ENCODE measurements at regions not wholly inside any gene's neighbourhood (a gene's known extent, or its start where the extent isn't known, plus 50 kb on each side); places are given as distances from the start of the nearest gene placed in this dataset.
"Not testable (repeated sequence)": the region's sequence is repeated elsewhere in the genome, so short reads cannot be mapped to it uniquely, and the experiment has no call there.

DNA sequence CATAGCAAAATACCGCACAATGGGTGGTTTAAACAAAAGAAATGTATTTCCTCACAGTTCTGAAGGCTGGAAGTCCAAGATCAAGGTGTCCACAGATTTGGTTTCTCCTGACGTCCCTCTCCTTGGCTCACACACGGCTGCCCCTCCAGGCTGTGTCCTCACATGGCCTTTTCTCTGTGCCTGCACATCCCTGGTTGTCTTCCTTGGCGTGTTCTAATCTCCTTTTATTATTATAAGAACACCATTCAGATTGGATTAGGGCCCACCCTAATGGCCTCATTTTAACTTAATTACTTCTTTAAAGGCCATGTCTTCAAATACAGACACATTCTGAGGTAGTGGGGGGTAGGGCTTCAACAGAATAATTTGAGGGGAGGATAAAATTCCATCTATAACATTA, 87.9 kb downstream of the FZD1 start:
- TF ChIP-seq, protein P1, sequence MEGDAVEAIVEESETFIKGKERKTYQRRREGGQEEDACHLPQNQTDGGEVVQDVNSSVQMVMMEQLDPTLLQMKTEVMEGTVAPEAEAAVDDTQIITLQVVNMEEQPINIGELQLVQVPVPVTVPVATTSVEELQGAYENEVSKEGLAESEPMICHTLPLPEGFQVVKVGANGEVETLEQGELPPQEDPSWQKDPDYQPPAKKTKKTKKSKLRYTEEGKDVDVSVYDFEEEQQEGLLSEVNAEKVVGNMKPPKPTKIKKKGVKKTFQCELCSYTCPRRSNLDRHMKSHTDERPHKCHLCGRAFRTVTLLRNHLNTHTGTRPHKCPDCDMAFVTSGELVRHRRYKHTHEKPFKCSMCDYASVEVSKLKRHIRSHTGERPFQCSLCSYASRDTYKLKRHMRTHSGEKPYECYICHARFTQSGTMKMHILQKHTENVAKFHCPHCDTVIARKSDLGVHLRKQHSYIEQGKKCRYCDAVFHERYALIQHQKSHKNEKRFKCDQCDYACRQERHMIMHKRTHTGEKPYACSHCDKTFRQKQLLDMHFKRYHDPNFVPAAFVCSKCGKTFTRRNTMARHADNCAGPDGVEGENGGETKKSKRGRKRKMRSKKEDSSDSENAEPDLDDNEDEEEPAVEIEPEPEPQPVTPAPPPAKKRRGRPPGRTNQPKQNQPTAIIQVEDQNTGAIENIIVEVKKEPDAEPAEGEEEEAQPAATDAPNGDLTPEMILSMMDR (IDR thresholded peaks at IDR 0.05; ENCODE audit: low read depth, low read length, missing control alignments), result no peak
- H3K4me3 ChIP-seq (ENCODE audit: low read depth, low read length), result no peak overlapping the region
- no peak for DNase-seq (ENCODE audit: low read depth)

DNA sequence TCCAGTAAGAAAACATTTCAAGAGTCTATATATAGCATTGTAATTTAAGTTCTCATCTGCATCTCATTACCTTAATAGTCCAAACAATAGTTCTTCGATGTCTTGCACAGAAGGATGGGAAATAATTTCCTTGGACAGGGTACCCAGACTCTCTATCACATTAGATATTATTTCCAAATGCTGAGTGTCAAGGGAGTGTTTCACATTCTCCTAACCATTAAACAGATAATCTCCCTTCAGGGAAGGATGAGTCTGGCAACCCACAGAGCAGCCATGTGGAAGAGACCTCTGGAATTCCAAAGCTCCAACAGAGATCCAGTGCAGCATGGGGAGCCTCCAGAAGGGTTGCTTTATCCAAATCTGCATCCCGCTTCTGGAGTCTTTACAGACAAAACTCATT, 89.6 kb downstream of the FZD1 start:
- TF ChIP-seq, protein P1 (IDR thresholded peaks at IDR 0.05; ENCODE audit: low read depth, low read length, missing control alignments), result no peak
- no peak overlapping the region for H3K4me3 ChIP-seq (ENCODE audit: low read depth, low read length)
- DNase-seq (ENCODE audit: low read depth), result no peak

DNA sequence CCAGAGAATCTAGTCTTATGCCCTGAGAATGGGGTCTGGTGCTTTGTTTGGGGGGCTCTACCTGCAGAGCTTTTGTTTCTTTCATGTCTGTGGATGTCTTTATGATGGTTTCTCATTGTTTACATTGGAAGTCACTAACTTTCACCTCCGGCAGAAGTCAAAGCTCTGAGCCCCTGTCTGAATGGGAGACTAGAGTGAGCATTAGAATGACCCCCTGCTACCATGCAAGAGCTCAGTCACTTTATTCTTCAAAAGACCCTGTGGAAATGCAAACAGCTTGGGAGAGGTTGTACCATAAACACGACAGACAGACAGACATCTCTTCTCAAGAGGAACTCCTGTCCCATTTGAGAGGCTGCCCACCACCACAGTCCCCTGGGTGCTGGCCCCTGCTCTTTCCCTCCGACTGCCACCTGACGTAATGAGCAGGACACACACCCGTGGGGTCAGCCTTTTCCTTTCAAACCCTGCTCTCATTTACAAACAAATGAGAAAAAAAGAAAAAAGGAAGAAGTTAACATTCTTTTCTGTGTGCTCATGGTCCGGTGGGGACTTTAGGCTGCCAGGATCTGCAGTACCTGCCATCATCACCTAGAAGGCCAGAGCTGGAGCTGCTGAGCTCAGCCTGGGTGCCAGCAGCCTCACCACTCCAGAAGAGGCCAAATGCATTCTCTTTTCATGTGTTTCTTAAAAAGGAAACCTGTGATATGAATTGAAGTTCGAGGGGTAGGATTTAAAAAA, 91.6 kb downstream of the FZD1 start:
- TF ChIP-seq, protein P1 (IDR thresholded peaks at IDR 0.05; ENCODE audit: low read depth, low read length, missing control alignments), result no peak
- no peak overlapping the region for H3K4me3 ChIP-seq (ENCODE audit: low read depth, low read length)
- no peak for DNase-seq (ENCODE audit: low read depth)

DNA sequence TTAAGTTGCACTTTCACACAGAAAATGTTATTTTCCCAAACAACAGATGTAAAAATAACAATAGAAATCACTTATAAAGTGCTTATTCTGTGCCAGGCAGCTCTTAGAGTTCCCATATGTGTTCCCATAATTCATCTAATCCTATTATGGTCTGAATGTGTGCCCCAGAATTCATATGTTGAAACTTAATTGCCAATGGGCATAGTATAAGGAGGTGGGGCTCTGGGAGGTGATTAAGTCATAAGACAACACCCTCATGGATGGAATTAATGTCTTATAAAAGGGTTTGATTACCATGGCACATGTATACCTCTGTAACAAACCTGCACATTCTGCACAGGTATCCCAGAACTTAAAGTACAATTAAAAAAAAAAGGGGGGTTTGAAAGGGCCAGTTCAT, 92.7 kb downstream of the FZD1 start:
- no peak for DNase-seq (ENCODE audit: low read depth)
- TF ChIP-seq, protein P1 (IDR thresholded peaks at IDR 0.05; ENCODE audit: low read depth, low read length, missing control alignments), result no peak
- H3K4me3 ChIP-seq (ENCODE audit: low read depth, low read length), result no peak overlapping the region

DNA sequence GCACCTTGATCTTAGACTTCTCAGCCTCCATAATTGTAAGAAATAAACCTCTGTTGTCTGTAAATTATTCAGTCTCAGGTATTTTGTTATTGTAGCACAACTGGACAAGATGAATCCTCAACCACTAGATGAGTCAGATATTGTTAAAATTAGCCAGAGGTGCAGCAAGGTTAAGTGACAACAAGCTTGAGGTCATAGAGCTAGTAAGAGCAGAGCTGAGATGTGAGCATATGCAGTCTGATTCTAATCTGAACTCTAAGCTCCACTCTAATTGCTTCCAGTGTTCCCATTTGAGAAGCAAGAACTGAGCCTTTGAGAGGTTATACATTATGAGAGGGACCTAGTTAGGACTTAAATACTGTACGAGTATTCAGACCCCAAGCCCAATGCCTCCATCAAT, 93.1 kb downstream of the FZD1 start:
- TF ChIP-seq, protein P1 (IDR thresholded peaks at IDR 0.05; ENCODE audit: low read depth, low read length, missing control alignments), result no peak
- no peak for DNase-seq (ENCODE audit: low read depth)
- no peak overlapping the region for H3K4me3 ChIP-seq (ENCODE audit: low read depth, low read length)

DNA sequence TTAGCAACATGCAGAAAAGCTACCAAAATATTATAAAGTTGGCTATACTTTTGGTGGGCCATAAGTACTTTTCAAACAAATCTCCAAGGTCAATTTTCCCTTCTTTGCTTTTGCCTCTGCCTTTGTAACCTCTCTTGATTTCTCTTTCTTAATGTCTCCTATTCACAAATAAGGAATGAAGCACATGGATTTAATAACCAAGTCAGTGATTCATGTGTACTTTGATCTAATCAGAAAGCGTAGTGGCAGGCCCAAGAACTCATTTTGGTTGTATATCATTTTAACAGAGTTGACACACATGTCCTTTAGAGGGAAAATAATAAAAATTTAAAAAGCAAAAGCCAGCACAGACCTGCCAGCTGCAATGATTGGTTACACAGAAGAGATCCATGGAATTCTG, 93.7 kb downstream of the FZD1 start:
- DNase-seq (ENCODE audit: low read depth), result no peak
- TF ChIP-seq, protein P1 (IDR thresholded peaks at IDR 0.05; ENCODE audit: low read depth, low read length, missing control alignments), result no peak
- no peak overlapping the region for H3K4me3 ChIP-seq (ENCODE audit: low read depth, low read length)

DNA sequence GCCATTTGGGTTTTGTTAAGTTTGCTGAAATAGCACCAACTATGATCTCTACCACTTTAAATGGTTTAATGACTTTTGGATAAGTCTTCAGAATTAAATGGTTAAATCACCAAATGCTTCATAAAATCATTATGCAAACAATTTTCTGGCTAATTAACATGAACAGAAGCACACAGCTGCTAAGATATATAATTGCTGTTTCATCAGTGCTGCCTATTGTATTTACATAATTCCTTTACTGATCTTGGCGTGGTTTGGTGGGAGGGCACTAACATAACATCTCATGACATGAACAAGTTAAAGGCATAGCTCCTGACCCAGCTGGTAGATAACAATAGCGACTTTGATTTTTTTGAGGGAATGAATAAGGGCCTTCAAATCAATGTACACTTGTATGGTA, 94.1 kb downstream of the FZD1 start:
- DNase-seq (ENCODE audit: low read depth), result no peak
- no peak overlapping the region for H3K4me3 ChIP-seq (ENCODE audit: low read depth, low read length)
- TF ChIP-seq, protein P1 (IDR thresholded peaks at IDR 0.05; ENCODE audit: low read depth, low read length, missing control alignments), result no peak

DNA sequence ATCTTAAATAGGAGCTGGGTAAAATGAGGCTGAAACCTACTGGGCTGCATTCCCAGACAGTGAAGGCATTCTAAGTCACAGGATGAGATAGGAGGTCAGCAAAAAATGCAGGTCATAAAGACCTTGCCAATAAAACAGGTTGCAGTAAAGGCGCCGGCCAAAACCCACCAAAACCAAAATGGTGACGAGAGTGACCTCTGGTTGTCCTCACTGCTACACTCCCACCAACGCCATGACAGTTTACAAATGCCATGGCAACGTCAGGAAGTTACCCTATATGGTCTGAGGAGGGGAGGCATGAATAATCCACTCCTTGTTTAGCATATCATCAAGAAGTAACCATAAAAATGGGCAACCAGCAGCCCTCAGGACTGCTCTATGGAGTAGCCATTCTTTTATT, 100.9 kb downstream of the FZD1 start:
- not testable (repeated sequence) for H3K4me3 ChIP-seq (ENCODE audit: low read depth, low read length); DNase-seq (ENCODE audit: low read depth)

All from GM12864 (cell line).